Thyroid gland (tissue), 4 donors: ENCODE measurements at regions not wholly inside any gene's neighbourhood (a gene's known extent, or its start where the extent isn't known, plus 50 kb on each side); places are given as distances from the start of the nearest gene placed in this dataset.
A peak's percentile ranks its signal among the peaks of the same experiment; 100 is the strongest.

Source experiments
- DNase-seq, 2 donors: peaks; one replicate each; pipeline ENCODE4 v3.0.0-alpha.2; 2019
- H3K27ac ChIP-seq, 3 donors: fragments of 200-600 bp; sonication (generic); 1 replicate in 2 of 3; 2 replicates in 1 of 3; pipeline ENCODE4 v1.5.1; 2016 to 2019; ENCODE audit warnings: mild to moderate bottlenecking in 1 of 3, moderate library complexity in 1 of 3
- H3K27me3 ChIP-seq: fragments of 200-600 bp; sonication (generic); one replicate; pipeline ENCODE4 v1.5.1; 2019
- H3K36me3 ChIP-seq, 2 donors: fragments of 200-600 bp; sonication (generic); one replicate each; pipeline ENCODE4 v1.5.1; 2016 to 2019
- H3K4me1 ChIP-seq, 2 donors: fragments of 200-600 bp; sonication (generic); one replicate each; pipeline ENCODE4 v1.5.1; 2017 to 2019
- H3K4me3 ChIP-seq, 3 donors: fragments of 200-600 bp; sonication (generic); replicated peaks in 1 of 3; 1 replicate in 2 of 3; 2 replicates in 1 of 3; pipeline ENCODE4 v1.5.1; 2016; ENCODE audit warnings: mild to moderate bottlenecking in 1 of 3
- H3K9me3 ChIP-seq: fragments of 200-600 bp; sonication (generic); one replicate; pipeline ENCODE4 v1.5.1; 2017
- CTCF ChIP-seq, 6 experiments: fragments of 200-600 bp in 3 of 6; fragments of 450-650 bp in 3 of 6; sonication (generic) in 3 of 6; IDR thresholded peaks; one replicate each; pipeline ENCODE4 v1.5.1; 2016 to 2019; ENCODE audit warnings: antibody characterized with exemption in 6 of 6, mild to moderate bottlenecking in 2 of 6, inconsistent platforms in 1 of 6, moderate library complexity in 1 of 6
- POLR2A ChIP-seq, 2 donors: fragments of 450-650 bp; IDR thresholded peaks; one replicate each; pipeline ENCODE4 v1.6.1; 2017; ENCODE audit warnings: antibody characterized with exemption in 2 of 2, mild to moderate bottlenecking in 2 of 2, moderate library complexity in 1 of 2
- WGBS, 2 donors: methylation state at CpG; one replicate each; pipeline ENCODE4 v1.1.5; 2017; 5-methylcytosine and 5-hydroxymethylcytosine counted together
- intact Hi-C: fragments of 100-400 bp; cut with DNase I; formaldehyde crosslinking; loops from one replicate; pipeline ENCODE4 v1.15.1; 2023

GRCh38 chr9:129498451-129499384 is 122.2 kb downstream of the C9orf50 start:
- H3K36me3 ChIP-seq, result peaks cover 5% of the 10 kb centered on the region in 2 donors
- peaks cover 39 to 57% of the 10 kb centered on the region in 2 donors for H3K4me1 ChIP-seq
- peak overlapping the region; percentile 19 to 100 (median 97) for H3K27ac ChIP-seq
- TF ChIP-seq POLR2A (IDR thresholded peaks at IDR 0.05) (no peak), CTCF (IDR thresholded peaks at IDR 0.05) (no peak)
- H3K4me3 ChIP-seq, result peak overlapping the region in 1 of 3 donors; percentile 43
- intact Hi-C loops, result no loop called here
- H3K27me3 ChIP-seq, result no peaks in the 10 kb centered on the region
- no peaks in the 10 kb centered on the region for H3K9me3 ChIP-seq
- DNase-seq, result no peak
- 75 to 78% methylated on average over 7 of the region's 7 CpGs for WGBS, 2 donors

DNA sequence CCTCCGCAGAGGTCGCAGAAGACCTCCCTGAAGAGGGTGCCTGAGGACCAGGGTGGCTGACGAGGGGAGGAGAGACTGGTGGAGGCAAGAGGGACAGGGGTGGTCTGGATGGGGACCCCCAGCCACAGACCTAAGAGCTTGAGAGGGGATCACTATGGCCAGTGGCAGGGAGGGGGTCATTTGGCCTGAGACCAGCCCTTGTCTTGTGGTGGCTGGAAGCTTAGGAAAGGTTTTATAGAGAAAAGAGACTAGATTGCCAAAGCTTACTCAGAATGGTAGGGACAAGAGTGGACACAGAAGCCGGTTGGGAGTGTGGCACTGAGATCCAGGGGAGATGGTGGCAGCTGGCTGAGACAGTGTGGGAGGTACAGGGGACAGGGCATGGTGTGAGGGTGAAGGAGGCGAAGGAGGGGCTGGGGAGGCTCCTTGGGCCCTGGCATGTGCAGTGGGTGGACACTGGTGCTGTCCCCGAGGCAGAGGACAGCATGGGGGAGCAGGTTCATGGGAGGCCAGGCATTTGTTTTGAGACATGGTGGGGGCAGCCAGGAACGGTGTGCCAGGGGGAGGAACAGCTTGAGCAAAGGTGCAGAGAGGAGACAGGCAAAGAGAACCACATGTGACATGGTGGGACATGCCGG is 123.0 kb downstream of the C9orf50 start:
- TF ChIP-seq POLR2A (IDR thresholded peaks at IDR 0.05), result no peak
- no peak for TF ChIP-seq CTCF (IDR thresholded peaks at IDR 0.05)
- no peaks in the 10 kb centered on the region for H3K27me3 ChIP-seq
- whole genome bisulfite sequencing, 2 donors, result 42 to 54% methylated on average over 8 of the region's 8 CpGs
- peaks cover 39 to 63% of the 10 kb centered on the region in 2 donors for H3K4me1 ChIP-seq
- peak overlapping the region; percentile 90 to 100 (median 97) for H3K27ac ChIP-seq
- intact Hi-C loops, result no loop called here
- H3K36me3 ChIP-seq, result no peaks in the 10 kb centered on the region
- peak; percentile 52 to 57 for DNase-seq
- H3K9me3 ChIP-seq, result no peaks in the 10 kb centered on the region
- H3K4me3 ChIP-seq, result peak overlapping the region in 1 of 3 donors; percentile 43

GRCh38 chr9:129497005-129497812 is 123.7 kb downstream of the C9orf50 start:
- peak overlapping the region in 2 of 3 donors; percentile 43 to 44 for H3K4me3 ChIP-seq
- peak overlapping the region; percentile 90 to 100 (median 97) for H3K27ac ChIP-seq
- intact Hi-C loops, result no loop called here
- peak in 1 of 2 donors; percentile 38 for DNase-seq
- H3K27me3 ChIP-seq, result no peaks in the 10 kb centered on the region
- H3K36me3 ChIP-seq, result no peaks in the 10 kb centered on the region
- TF ChIP-seq CTCF (IDR thresholded peaks at IDR 0.05), result no peak
- no peak for TF ChIP-seq POLR2A (IDR thresholded peaks at IDR 0.05)
- WGBS, 2 donors, result 5 to 15% methylated on average over 9 to 11 of the region's 16 CpGs
- H3K9me3 ChIP-seq, result no peaks in the 10 kb centered on the region
- peaks cover 39 to 69% of the 10 kb centered on the region in 2 donors for H3K4me1 ChIP-seq

DNA sequence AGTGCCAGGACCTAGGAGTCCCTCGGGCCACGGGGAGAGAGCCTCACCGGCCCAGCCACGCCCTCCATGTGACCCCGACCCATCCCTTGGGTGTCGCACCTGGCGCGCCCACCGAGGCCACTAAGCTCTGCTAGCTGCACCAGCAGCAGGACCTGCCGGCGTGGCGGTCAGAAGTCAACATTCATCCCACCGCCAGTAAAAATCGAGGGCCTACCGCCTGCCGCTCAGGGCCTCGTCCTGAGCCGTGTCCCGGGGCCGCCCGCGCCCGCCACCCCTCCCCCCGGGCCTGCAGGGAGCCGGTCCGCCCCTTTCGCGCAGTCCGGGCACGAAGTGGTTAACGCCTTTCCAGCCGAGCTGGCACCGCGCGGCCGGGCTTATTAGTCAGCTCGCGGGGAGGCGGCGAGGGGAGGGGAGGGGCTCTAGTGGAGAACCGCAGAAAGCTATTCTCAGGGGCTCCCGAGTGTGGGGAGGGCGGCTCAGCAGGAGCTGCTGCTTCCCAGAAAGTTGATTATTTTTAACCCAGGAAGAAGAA is 124.4 kb downstream of the C9orf50 start:
- peak overlapping the region; percentile 90 to 100 (median 97) for H3K27ac ChIP-seq
- peak overlapping the region; percentile 37 to 44 (median 43) for H3K4me3 ChIP-seq
- no peaks in the 10 kb centered on the region for H3K9me3 ChIP-seq
- 0 to 2% methylated on average over 14 to 16 of the region's 43 CpGs for WGBS, 2 donors
- intact Hi-C loops, result no loop called here
- H3K4me1 ChIP-seq, result peaks cover 46 to 75% of the 10 kb centered on the region in 2 donors
- DNase-seq, result peak; percentile 96 to 98
- H3K36me3 ChIP-seq, result no peaks in the 10 kb centered on the region
- peak; percentile 61 to 85 for TF ChIP-seq POLR2A (IDR thresholded peaks at IDR 0.05)
- TF ChIP-seq CTCF (IDR thresholded peaks at IDR 0.05), result no peak
- H3K27me3 ChIP-seq, result no peaks in the 10 kb centered on the region
